Astrocyte (in vitro differentiated cells and primary cell): ENCODE measurements at regions not wholly inside any gene's neighbourhood (a gene's known extent, or its start where the extent isn't known, plus 50 kb on each side); places are given as distances from the start of the nearest gene placed in this dataset.

Experiments used
- DNase-seq: peaks from one replicate; pipeline ENCODE4 v3.0.0-alpha.2; 2010; ENCODE audit warnings: low read depth
- FAIRE-seq: peaks from 2 replicates; lab custom pipeline; 2011; peaks lifted over from hg19 to GRCh38; lab: Jason Lieb, UNC
- H2AFZ ChIP-seq: 2 replicates; pipeline ENCODE4 v1.6.0; 2012; ENCODE audit warnings: low read depth, low read length, inconsistent platforms
- H3K27ac ChIP-seq: 2 replicates; pipeline ENCODE4 v1.5.1; 2011; ENCODE audit warnings: low read depth, low read length, inconsistent platforms
- H3K27me3 ChIP-seq: 2 replicates; pipeline ENCODE4 v1.6.0; 2011; ENCODE audit warnings: low read length, inconsistent platforms; ENCODE audit not compliant: insufficient read depth
- H3K36me3 ChIP-seq: 2 replicates; pipeline ENCODE4 v1.5.1; 2011; ENCODE audit warnings: low read length, inconsistent platforms; ENCODE audit not compliant: insufficient read depth
- H3K4me1 ChIP-seq: 2 replicates; pipeline ENCODE4 v1.5.1; 2011; ENCODE audit warnings: low read length, inconsistent platforms; ENCODE audit not compliant: insufficient read depth
- H3K4me2 ChIP-seq: 2 replicates; pipeline ENCODE4 v1.6.0; 2012; ENCODE audit warnings: low read length, inconsistent platforms
- H3K4me3 ChIP-seq: 2 replicates; pipeline ENCODE4 v1.5.1; 2011; ENCODE audit warnings: low read depth, mild to moderate bottlenecking, low read length, inconsistent platforms; ENCODE audit not compliant: insufficient read depth
- H3K79me2 ChIP-seq: 2 replicates; pipeline ENCODE4 v1.6.0; 2012; ENCODE audit warnings: mild to moderate bottlenecking, low read length, inconsistent platforms; ENCODE audit not compliant: insufficient read depth
- H3K9ac ChIP-seq: 2 replicates; pipeline ENCODE4 v1.6.0; 2012; ENCODE audit warnings: mild to moderate bottlenecking, low read length, inconsistent platforms
- H3K9me3 ChIP-seq: 2 replicates; pipeline ENCODE4 v1.5.1; 2012; ENCODE audit warnings: low read depth, mild to moderate bottlenecking, low read length, inconsistent platforms; ENCODE audit not compliant: insufficient read depth
- H4K20me1 ChIP-seq: 2 replicates; pipeline ENCODE4 v1.6.0; 2012; ENCODE audit warnings: low read length, inconsistent platforms; ENCODE audit not compliant: insufficient read depth
- H3K27ac Mint-ChIP-seq: one replicate; pipeline ENCODE4 v1.8.0; 2021; ENCODE audit warnings: mild to moderate bottlenecking, mixed read lengths; ENCODE audit not compliant: unreplicated experiment
- H3K27me3 Mint-ChIP-seq: one replicate; pipeline ENCODE4 v1.8.0; 2021; ENCODE audit warnings: low read depth, mixed read lengths; ENCODE audit not compliant: unreplicated experiment
- H3K36me3 Mint-ChIP-seq: one replicate; pipeline ENCODE4 v1.8.0; 2021; ENCODE audit warnings: low read depth, mixed read lengths; ENCODE audit not compliant: unreplicated experiment
- H3K4me1 Mint-ChIP-seq: one replicate; pipeline ENCODE4 v1.8.0; 2021; ENCODE audit warnings: low read depth, mixed read lengths; ENCODE audit not compliant: unreplicated experiment
- H3K4me3 Mint-ChIP-seq: one replicate; pipeline ENCODE4 v1.8.0; 2021; ENCODE audit warnings: mild to moderate bottlenecking, moderate library complexity, mixed read lengths; ENCODE audit not compliant: unreplicated experiment
- H3K9me3 Mint-ChIP-seq: one replicate; pipeline ENCODE4 v1.8.0; 2021; ENCODE audit warnings: mild to moderate bottlenecking, mixed read lengths; ENCODE audit not compliant: unreplicated experiment
- CTCF ChIP-seq: IDR thresholded peaks from 2 replicates; pipeline ENCODE4 v1.5.1; 2011; ENCODE audit warnings: low read depth, mild to moderate bottlenecking, inconsistent platforms, low read length, moderate library complexity; ENCODE audit not compliant: insufficient read depth
- EZH2 ChIP-seq: IDR thresholded peaks from 2 replicates; pipeline ENCODE4 v1.6.1; 2012; ENCODE audit warnings: mild to moderate bottlenecking, low read length, inconsistent platforms; ENCODE audit not compliant: insufficient read depth

- no peak overlapping the region for H2AFZ ChIP-seq
- H3K4me3 Mint-ChIP-seq = no peak overlapping the region
Observed at GRCh38 chr9:73074176-73074708, 77.4 kb upstream of the ANXA1 start.

GRCh38 chr9:73073337-73074175 is 78.1 kb upstream of the ANXA1 start:
- Histone ChIP-seq H2AFZ (no peak overlapping the region), H3K27me3 (no peaks in the 10 kb centered on the region), H3K36me3 (no peaks in the 10 kb centered on the region), H3K4me1 (no peaks in the 10 kb centered on the region), H3K4me2 (no peak overlapping the region), H4K20me1 (no peaks in the 10 kb centered on the region), H3K4me3 (no peak overlapping the region), H3K9me3 (no peaks in the 10 kb centered on the region), H3K79me2 (no peaks in the 10 kb centered on the region), H3K27ac (no peak overlapping the region), H3K9ac (no peak overlapping the region)
- Mint-ChIP-seq H3K27me3 (peaks cover 4% of the 10 kb centered on the region), H3K27ac (no peak overlapping the region), H3K4me1 (peaks cover 8% of the 10 kb centered on the region), H3K36me3 (no peaks in the 10 kb centered on the region), H3K9me3 (peaks cover 2% of the 10 kb centered on the region), H3K4me3 (no peak overlapping the region)
- FAIRE-seq (peak; percentile 58), DNase-seq (peak; percentile 45)
- TF ChIP-seq EZH2 = no peak

More at GRCh38 chr9:73074176-73074708, 77.4 kb upstream of the ANXA1 start:
- Histone ChIP-seq H3K4me1 (no peaks in the 10 kb centered on the region), H3K4me3 (no peak overlapping the region), H3K4me2 (no peak overlapping the region), H3K9ac (no peak overlapping the region), H3K9me3 (no peaks in the 10 kb centered on the region), H4K20me1 (no peaks in the 10 kb centered on the region), H3K27ac (no peak overlapping the region), H3K79me2 (no peaks in the 10 kb centered on the region), H3K36me3 (no peaks in the 10 kb centered on the region), H3K27me3 (no peaks in the 10 kb centered on the region)
- H3K4me1 Mint-ChIP-seq = peaks cover 8% of the 10 kb centered on the region
- H3K9me3 Mint-ChIP-seq = peaks cover 2% of the 10 kb centered on the region
- TF ChIP-seq EZH2 (no peak), CTCF (no peak)
- DNase-seq (peak; percentile 10), FAIRE-seq (no peak)
- peaks cover 4% of the 10 kb centered on the region for H3K27me3 Mint-ChIP-seq
- H3K36me3 Mint-ChIP-seq = no peaks in the 10 kb centered on the region
- H3K27ac Mint-ChIP-seq = peak overlapping the region; percentile 1

- Histone ChIP-seq H3K4me1 (no peaks in the 10 kb centered on the region), H3K9ac (no peak overlapping the region), H4K20me1 (no peaks in the 10 kb centered on the region), H2AFZ (no peak overlapping the region), H3K27me3 (no peaks in the 10 kb centered on the region), H3K36me3 (no peaks in the 10 kb centered on the region), H3K27ac (no peak overlapping the region), H3K4me2 (no peak overlapping the region), H3K9me3 (no peaks in the 10 kb centered on the region), H3K4me3 (no peak overlapping the region), H3K79me2 (no peaks in the 10 kb centered on the region)
- no peaks in the 10 kb centered on the region for H3K36me3 Mint-ChIP-seq
- DNase-seq = no peak
- H3K27me3 Mint-ChIP-seq = peaks cover 5% of the 10 kb centered on the region
- H3K9me3 Mint-ChIP-seq = peaks cover 5% of the 10 kb centered on the region
- no peak overlapping the region for H3K4me3 Mint-ChIP-seq
- FAIRE-seq = no peak
- TF ChIP-seq EZH2 (no peak), CTCF (no peak)
- H3K4me1 Mint-ChIP-seq = no peaks in the 10 kb centered on the region
- H3K27ac Mint-ChIP-seq = no peak overlapping the region
Observed at GRCh38 chr9:73067074-73067473, 84.6 kb upstream of the ANXA1 start.
